Adrenal gland (tissue), 9 donors: ENCODE measurements at regions not wholly inside any gene's neighbourhood (a gene's known extent, or its start where the extent isn't known, plus 50 kb on each side); places are given as distances from the start of the nearest gene placed in this dataset.

ENCODE experiments used
- DNase-seq, 7 donors: peaks; one replicate each; pipeline ENCODE4 v3.0.0-alpha.2; 2019 to 2020
- H3K27ac ChIP-seq, 5 donors: fragments of 200-600 bp; sonication (generic) in 4 of 5; 1 replicate in 3 of 5; 2 replicates in 2 of 5; pipeline versions ENCODE4 v1.5.1 to v1.8.0; 2016 to 2020; ENCODE audit warnings: mild to moderate bottlenecking in 1 of 5
- H3K27me3 ChIP-seq: fragments of 200-600 bp; 2 replicates; pipeline ENCODE4 v1.8.0; 2021
- H3K36me3 ChIP-seq, 2 donors: fragments of 200-600 bp; replicated peaks in 1 of 2; 1 replicate in 1 of 2; 2 replicates in 1 of 2; pipeline versions ENCODE4 v1.5.1 to v1.8.0; 2018 to 2022
- H3K4me1 ChIP-seq, 2 donors: fragments of 200-600 bp; replicated peaks in 1 of 2; 1 replicate in 1 of 2; 2 replicates in 1 of 2; pipeline versions ENCODE4 v1.5.1 to v1.8.0; 2018 to 2021
- H3K4me3 ChIP-seq, 4 donors: fragments of 200-600 bp; sonication (generic) in 3 of 4; one replicate each; pipeline ENCODE4 v1.5.1; 2016 to 2018
- H3K9me3 ChIP-seq, 3 donors: fragments of 200-600 bp; sonication (generic) in 1 of 3; replicated peaks in 1 of 3; 1 replicate in 2 of 3; 2 replicates in 1 of 3; pipeline versions ENCODE4 v1.5.1 to v1.8.0; 2016 to 2021
- POLR2A ChIP-seq, 2 donors: fragments of 450-650 bp; IDR thresholded peaks; one replicate each; pipeline ENCODE4 v1.6.1; 2017; ENCODE audit warnings: antibody characterized with exemption in 2 of 2, mild to moderate bottlenecking in 2 of 2, moderate library complexity in 1 of 2
- WGBS, 4 donors: extraction: QIAGEN DNeasy Blood & Tissue Kit in 2 of 4; methylation state at CpG; one replicate each; pipeline versions ENCODE4 v1.1.5 to v1.1.7; 2013 to 2017; 5-methylcytosine and 5-hydroxymethylcytosine counted together
- intact Hi-C, 2 donors: fragments of 100-400 bp; cut with DNase I; formaldehyde crosslinking; loops; one replicate each; pipeline versions ENCODE4 v1.14.1 to v1.15.0; 2022 to 2023
- TF ChIP-seq, protein P1 (sequence below), 6 experiments: fragments of 450-650 bp in 4 of 6; fragments of 200-600 bp in 2 of 6; sonication (generic) in 1 of 6; IDR thresholded peaks; 1 replicate in 5 of 6; 2 replicates in 1 of 6; pipeline versions ENCODE4 v1.5.1 to v1.8.0; 2016 to 2021; ENCODE audit warnings: antibody characterized with exemption in 6 of 6, mild to moderate bottlenecking in 2 of 6, moderate library complexity in 1 of 6
- donor health status: healthy with polysubstance abuse.
- donor health status: Bipolar disorder and iron deficiency.
- donor health status: DM: yes; HTN: yes; CAD: no.
- donor health status: DM: no; HTN: no; CAD: no.
- donor health status: DM: no; HTN: no; CAD: no.

GRCh38 chr4:98722000-98722399 lies 63.6 kb upstream of the TSPAN5 start:
- Histone ChIP-seq H3K4me3 (no peak overlapping the region), H3K27me3 (no peaks in the 10 kb centered on the region), H3K27ac (no peak overlapping the region), H3K9me3 (no peaks in the 10 kb centered on the region), H3K4me1 (no peaks in the 10 kb centered on the region), H3K36me3 (no peaks in the 10 kb centered on the region)
- intact Hi-C loops = no loop called here
- WGBS, 4 donors = 77 to 90% (median 83%) methylated on average over 2 of the region's 2 CpGs
- TF ChIP-seq, protein P1, sequence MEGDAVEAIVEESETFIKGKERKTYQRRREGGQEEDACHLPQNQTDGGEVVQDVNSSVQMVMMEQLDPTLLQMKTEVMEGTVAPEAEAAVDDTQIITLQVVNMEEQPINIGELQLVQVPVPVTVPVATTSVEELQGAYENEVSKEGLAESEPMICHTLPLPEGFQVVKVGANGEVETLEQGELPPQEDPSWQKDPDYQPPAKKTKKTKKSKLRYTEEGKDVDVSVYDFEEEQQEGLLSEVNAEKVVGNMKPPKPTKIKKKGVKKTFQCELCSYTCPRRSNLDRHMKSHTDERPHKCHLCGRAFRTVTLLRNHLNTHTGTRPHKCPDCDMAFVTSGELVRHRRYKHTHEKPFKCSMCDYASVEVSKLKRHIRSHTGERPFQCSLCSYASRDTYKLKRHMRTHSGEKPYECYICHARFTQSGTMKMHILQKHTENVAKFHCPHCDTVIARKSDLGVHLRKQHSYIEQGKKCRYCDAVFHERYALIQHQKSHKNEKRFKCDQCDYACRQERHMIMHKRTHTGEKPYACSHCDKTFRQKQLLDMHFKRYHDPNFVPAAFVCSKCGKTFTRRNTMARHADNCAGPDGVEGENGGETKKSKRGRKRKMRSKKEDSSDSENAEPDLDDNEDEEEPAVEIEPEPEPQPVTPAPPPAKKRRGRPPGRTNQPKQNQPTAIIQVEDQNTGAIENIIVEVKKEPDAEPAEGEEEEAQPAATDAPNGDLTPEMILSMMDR (IDR thresholded peaks at IDR 0.05) = no peak
- no peak for TF ChIP-seq POLR2A (IDR thresholded peaks at IDR 0.05)
- no peak for DNase-seq

DNA sequence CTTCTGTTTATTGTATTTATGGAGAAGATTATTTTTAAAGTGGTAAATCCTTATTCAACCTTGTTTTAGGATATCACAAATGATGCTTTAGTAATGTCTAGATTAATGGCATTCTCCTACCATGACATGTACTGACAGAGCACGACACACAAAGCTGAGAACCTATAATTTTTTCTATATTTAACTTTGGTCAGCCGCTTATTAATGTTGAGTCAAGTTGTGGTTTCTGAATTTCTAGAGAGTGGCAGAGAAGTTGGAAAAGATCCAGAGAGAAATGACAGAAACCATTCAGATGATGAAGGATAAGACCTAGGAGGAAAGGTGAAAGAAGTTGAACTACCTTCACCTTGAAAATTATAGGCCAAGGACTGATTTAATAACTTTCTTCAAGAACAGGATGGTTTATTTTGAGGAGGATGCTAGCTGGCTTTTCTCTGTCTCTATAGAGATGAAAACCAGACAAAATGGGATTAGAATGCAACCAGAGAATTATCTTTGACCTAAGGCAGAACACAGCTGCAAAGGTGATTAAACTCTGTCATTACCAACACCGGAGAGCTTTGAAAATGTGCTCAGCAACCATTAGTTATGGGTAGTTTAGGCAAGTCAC lies 62.6 kb upstream of the TSPAN5 start:
- no peaks in the 10 kb centered on the region for H3K27me3 ChIP-seq
- intact Hi-C loops = no loop called here
- H3K4me3 ChIP-seq = no peak overlapping the region
- H3K4me1 ChIP-seq = no peaks in the 10 kb centered on the region
- no peaks in the 10 kb centered on the region for H3K9me3 ChIP-seq
- no peaks in the 10 kb centered on the region for H3K36me3 ChIP-seq
- H3K27ac ChIP-seq = no peak overlapping the region
- TF ChIP-seq, protein P1 (IDR thresholded peaks at IDR 0.05) = no peak
- TF ChIP-seq POLR2A (IDR thresholded peaks at IDR 0.05) = no peak
- 41 to 53% (median 47%) methylated on average over 3 of the region's 3 CpGs for WGBS, 4 donors
- DNase-seq = no peak

- TF ChIP-seq, protein P1 (IDR thresholded peaks at IDR 0.05) = no peak
- TF ChIP-seq POLR2A (IDR thresholded peaks at IDR 0.05) = no peak
- no peaks in the 10 kb centered on the region for H3K4me1 ChIP-seq
- no peaks in the 10 kb centered on the region for H3K36me3 ChIP-seq
- no peaks in the 10 kb centered on the region for H3K9me3 ChIP-seq
- intact Hi-C loops = no loop called here
- no peak overlapping the region for H3K27ac ChIP-seq
- no peak for DNase-seq
- H3K4me3 ChIP-seq = no peak overlapping the region
- no peaks in the 10 kb centered on the region for H3K27me3 ChIP-seq
Measured at GRCh38 chr4:98716796-98717195, 58.4 kb upstream of the TSPAN5 start.

- no peak for DNase-seq
- Histone ChIP-seq H3K4me3 (no peak overlapping the region), H3K9me3 (peaks cover 0 to 10% (median 0%) of the 10 kb centered on the region in 3 donors), H3K27me3 (no peaks in the 10 kb centered on the region), H3K36me3 (no peaks in the 10 kb centered on the region), H3K4me1 (no peaks in the 10 kb centered on the region), H3K27ac (no peak overlapping the region)
- TF ChIP-seq, protein P1 (IDR thresholded peaks at IDR 0.05) = no peak
- TF ChIP-seq POLR2A (IDR thresholded peaks at IDR 0.05) = no peak
- WGBS, 4 donors = 33 to 54% (median 44%) methylated on average over 2 of the region's 2 CpGs
- intact Hi-C loops = no loop called here
Measured at GRCh38 chr4:98712607-98713006, 54.2 kb upstream of the TSPAN5 start.
